DMS153 treated with DMSO at 0.1 percent for 48 hours (cell line): ENCODE measurements at regions not wholly inside any gene's neighbourhood (a gene's known extent, or its start where the extent isn't known, plus 50 kb on each side); places are given as distances from the start of the nearest gene placed in this dataset.

ENCODE experiments used
- DNase-seq: peaks from one replicate; lab custom pipeline; 2025; ENCODE audit not compliant: unreplicated experiment; lab: John Stamatoyannopoulos, UW

- no peak for DNase-seq
Measured at GRCh38 chr7:10222976-10223375, 750.7 kb upstream of the PHF14 start.

GRCh38 chr7:10225275-10225674 is 748.4 kb upstream of the PHF14 start:
- DNase-seq: no peak

GRCh38 chr7:10237306-10237705 is 736.4 kb upstream of the PHF14 start:
- DNase-seq: no peak

GRCh38 chr7:10238641-10239040 is 735.0 kb upstream of the PHF14 start:
- DNase-seq: no peak

GRCh38 chr7:10239695-10240345 is 733.9 kb upstream of the PHF14 start:
- no peak for DNase-seq

- no peak for DNase-seq
Measured at GRCh38 chr7:10245406-10245805, 728.3 kb upstream of the PHF14 start.

GRCh38 chr7:10257438-10257837 is 716.2 kb upstream of the PHF14 start:
- no peak for DNase-seq

GRCh38 chr7:10266976-10267375 is 706.7 kb upstream of the PHF14 start:
- DNase-seq: no peak

GRCh38 chr7:10268034-10268433 is 705.6 kb upstream of the PHF14 start:
- no peak for DNase-seq

- no peak for DNase-seq
Measured at GRCh38 chr7:10282909-10283308, 690.8 kb upstream of the PHF14 start.

GRCh38 chr7:10284001-10284400 is 689.7 kb upstream of the PHF14 start:
- no peak for DNase-seq

GRCh38 chr7:10299384-10299783 is 674.3 kb upstream of the PHF14 start:
- no peak for DNase-seq

- no peak for DNase-seq
Measured at GRCh38 chr7:10300577-10300976, 673.1 kb upstream of the PHF14 start.

- no peak for DNase-seq
Measured at GRCh38 chr7:10308276-10308675, 665.4 kb upstream of the PHF14 start.

GRCh38 chr7:10312942-10313341 is 660.7 kb upstream of the PHF14 start:
- DNase-seq: no peak

- DNase-seq: no peak
Measured at GRCh38 chr7:10315881-10316280, 657.8 kb upstream of the PHF14 start.

GRCh38 chr7:10316488-10316887 is 657.2 kb upstream of the PHF14 start:
- DNase-seq: no peak

- no peak for DNase-seq
Measured at GRCh38 chr7:10325395-10325794, 648.3 kb upstream of the PHF14 start.

- DNase-seq: no peak
Measured at GRCh38 chr7:10343108-10343507, 630.6 kb upstream of the PHF14 start.

GRCh38 chr7:10346032-10346431 is 627.6 kb upstream of the PHF14 start:
- no peak for DNase-seq

- no peak for DNase-seq
Measured at GRCh38 chr7:10355816-10356215, 617.9 kb upstream of the PHF14 start.

GRCh38 chr7:10360050-10360449 is 613.6 kb upstream of the PHF14 start:
- no peak for DNase-seq

- DNase-seq: no peak
Measured at GRCh38 chr7:10401793-10402192, 571.9 kb upstream of the PHF14 start.
